Tibial nerve (tissue), 4 donors: ENCODE measurements at regions not wholly inside any gene's neighbourhood (a gene's known extent, or its start where the extent isn't known, plus 50 kb on each side); places are given as distances from the start of the nearest gene placed in this dataset.

ENCODE experiments used
- CTCF ChIP-seq, 5 experiments: fragments of 200-600 bp in 3 of 5; fragments of 450-650 bp in 2 of 5; sonication (generic) in 3 of 5; IDR thresholded peaks; one replicate each; pipeline ENCODE4 v1.5.1; 2016 to 2019; ENCODE audit warnings: antibody characterized with exemption in 5 of 5, mild to moderate bottlenecking in 3 of 5, moderate library complexity in 2 of 5
- EP300 ChIP-seq, 2 donors: sonication (generic); formaldehyde crosslinking; IDR thresholded peaks; one replicate each; pipeline ENCODE4 v1.6.1; 2017; ENCODE audit warnings: antibody characterized with exemption in 2 of 2, mild to moderate bottlenecking in 1 of 2

- no peak for TF ChIP-seq CTCF (IDR thresholded peaks at IDR 0.05)
- TF ChIP-seq EP300 (IDR thresholded peaks at IDR 0.05) = no peak
These were observed 73.6 kb downstream of the CYLC2 start for GRCh38 chr9:103068753-103069152.
